H54 (cell line): ENCODE measurements at regions not wholly inside any gene's neighbourhood (a gene's known extent, or its start where the extent isn't known, plus 50 kb on each side); places are given as distances from the start of the nearest gene placed in this dataset.

Source experiments
- DNase-seq: peaks from one replicate; pipeline ENCODE4 v3.0.0; 2011; ENCODE audit warnings: low spot score, mixed read lengths; ENCODE audit not compliant: insufficient read length
- FAIRE-seq: peaks from 3 replicates; lab custom pipeline; 2011; peaks lifted over from hg19 to GRCh38; lab: Jason Lieb, UNC
- POLR2A ChIP-seq: IDR thresholded peaks from 2 replicates; pipeline ENCODE4 v1.6.1; 2011; ENCODE audit warnings: low read depth, mild to moderate bottlenecking, low read length

DNA sequence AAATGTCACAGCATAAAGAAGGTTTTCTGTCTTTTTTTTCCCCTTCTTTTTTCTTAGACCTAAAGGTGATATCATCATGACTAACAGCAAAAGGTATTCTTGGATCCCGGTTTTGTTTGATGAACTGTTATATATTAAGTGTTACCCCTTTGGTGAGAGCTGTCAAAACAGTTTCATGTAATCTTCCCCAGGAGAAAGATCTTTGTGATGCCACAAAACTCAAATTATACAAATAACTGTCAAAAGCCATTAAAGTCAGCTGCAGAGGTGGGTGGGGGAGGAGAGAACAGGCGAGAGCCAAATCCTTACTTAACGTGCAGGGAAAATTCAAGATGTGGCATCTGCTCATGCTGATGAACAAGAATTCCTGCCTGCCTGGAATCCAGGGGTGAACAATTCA lies 258.2 kb downstream of the BMP7 start:
- FAIRE-seq (no peak), DNase-seq (no peak)

DNA sequence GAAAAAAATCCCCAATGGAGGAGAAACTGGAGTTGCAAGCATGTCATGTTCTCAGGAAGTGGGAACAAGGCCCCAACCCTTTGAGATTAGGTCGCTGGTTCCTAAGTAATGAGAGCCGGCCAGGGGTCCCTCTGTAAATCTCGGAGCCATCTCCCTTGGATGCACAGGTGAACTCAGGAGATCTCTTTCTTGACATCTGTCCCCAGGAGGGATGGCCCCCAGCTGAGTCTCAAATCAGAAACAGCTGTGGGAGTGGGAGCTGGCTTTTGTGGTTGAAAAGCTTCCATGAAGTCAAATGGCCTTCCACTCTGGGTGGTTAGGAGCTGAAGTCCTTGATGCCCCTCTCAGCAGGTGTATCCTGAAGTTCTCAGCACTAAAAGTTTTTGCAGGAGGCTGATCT lies 257.1 kb downstream of the BMP7 start:
- FAIRE-seq = no peak
- no peak for TF ChIP-seq POLR2A
- no peak for DNase-seq

More for the DNA sequence above, 258.2 kb downstream of the BMP7 start:
- no peak for TF ChIP-seq POLR2A

DNA sequence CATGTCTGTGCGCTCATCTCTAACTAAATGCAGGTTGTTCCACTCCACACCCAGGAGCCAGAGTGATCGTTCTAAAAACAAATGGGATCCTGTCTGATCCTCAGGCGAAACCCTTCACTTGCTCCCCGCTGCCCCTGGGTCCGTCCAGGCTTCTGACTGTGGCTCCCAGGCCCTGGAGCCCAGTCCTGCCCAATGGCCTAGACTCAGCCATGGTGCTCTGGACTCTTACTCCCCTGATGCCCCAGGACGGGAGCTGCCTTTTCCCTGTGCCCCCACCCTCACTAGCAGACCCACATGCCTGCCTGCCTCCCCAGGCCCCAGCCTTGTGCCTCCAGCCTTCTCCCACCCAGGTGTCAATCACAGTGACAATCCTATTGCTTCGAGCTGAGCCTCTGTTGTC lies 256.7 kb downstream of the BMP7 start:
- DNase-seq = no peak
- FAIRE-seq = no peak
- no peak for TF ChIP-seq POLR2A

DNA sequence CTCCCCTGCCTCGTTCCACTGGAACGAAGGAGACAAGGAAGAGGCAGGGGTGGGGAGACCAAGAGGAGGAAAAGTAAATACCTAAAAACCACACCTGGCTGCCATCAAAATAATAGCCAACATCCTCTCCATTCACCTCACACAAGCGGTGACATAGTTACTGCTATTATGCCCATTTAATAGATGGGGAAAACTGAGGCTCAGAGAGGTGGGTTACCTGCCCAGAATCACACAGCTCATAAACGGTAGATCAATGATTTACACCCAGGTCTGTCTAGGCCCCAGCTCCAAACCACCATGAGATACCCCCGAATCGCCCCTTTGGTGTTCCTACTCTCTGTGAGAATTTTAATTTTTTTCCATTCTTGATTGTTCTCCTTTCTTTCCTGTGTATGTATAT lies 253.8 kb downstream of the BMP7 start:
- no peak for TF ChIP-seq POLR2A
- no peak for DNase-seq
- FAIRE-seq = no peak

DNA sequence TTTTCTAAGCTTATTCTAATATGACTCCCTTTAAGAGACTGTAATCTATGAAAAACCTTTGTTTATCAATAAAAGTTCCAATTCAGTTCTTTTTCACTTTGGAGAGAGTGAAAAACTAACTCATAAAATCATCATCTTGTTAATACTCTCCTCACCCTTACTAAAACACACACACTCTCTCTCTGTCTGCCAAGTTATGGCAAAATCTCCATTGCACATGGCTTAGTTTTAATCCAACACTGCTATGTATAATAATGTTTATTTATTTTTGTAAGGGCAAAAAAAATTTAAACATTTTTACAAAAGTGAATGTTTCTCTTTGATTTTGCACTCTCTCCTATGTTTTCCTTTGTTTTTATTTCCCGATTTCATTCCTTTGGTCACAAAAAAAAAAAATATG lies 253.2 kb downstream of the BMP7 start:
- TF ChIP-seq POLR2A = no peak
- FAIRE-seq = no peak
- no peak for DNase-seq

DNA sequence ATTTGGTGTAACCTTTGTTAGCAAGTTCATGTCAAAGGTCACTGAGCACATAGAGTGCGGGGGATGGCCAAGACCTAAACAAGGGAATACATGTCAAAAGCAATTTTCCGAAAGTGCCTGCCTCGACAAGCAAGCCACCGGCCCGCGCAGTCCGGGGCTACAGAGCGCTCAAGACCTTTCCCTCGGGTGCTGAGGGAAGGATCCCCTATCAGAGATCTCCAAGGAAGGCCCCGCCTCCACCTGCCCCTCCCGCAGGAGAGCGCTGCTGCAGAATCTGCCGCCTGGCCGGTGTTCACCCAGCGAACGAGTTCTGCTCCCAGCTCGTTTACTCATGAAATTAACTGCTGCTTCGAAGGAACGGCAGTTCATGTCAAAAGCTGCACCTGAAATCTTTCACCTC lies 252.7 kb downstream of the BMP7 start:
- DNase-seq (no peak), FAIRE-seq (no peak)
- TF ChIP-seq POLR2A = no peak

DNA sequence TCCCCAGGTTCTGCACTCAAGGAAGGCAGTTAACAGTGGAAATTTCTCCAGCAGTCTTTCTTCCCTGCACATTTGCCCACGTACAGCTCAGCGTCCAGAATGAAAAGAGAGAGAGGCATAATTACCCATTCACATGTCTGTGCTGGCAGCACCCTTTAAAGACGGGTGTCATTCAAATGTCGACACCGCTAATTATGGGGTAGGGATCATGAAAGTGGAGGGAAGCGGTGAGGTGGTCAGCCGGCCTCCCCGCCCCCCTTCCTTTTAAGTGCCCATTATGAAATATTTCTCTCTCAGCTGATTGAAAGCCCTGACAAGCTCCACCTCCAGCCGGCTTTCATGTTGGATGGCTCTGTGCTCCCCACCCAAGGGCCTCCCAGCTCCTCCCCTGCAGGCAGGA lies 246.1 kb downstream of the BMP7 start:
- FAIRE-seq (no peak), DNase-seq (no peak)
- no peak for TF ChIP-seq POLR2A

DNA sequence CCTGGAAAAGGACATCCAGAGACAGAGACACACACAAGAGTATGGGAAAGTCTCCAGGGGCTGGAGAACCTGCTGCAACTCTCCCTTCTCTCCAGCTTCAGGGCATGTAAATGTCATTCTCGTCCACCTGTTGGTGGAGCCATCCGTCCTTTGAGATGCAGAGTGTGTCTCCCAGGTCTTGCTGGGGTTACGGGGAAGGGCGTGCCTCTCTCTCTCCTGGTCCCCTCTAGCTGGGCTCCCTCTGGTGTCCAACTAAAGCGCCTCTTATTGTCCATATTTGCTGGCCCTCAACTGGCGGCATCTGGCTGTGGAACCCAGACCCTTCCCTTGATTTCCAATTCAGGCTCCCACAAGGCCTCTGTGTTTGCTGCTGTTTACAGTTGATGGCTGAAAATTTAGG lies 244.1 kb downstream of the BMP7 start:
- DNase-seq = no peak
- no peak for FAIRE-seq
- TF ChIP-seq POLR2A = no peak

DNA sequence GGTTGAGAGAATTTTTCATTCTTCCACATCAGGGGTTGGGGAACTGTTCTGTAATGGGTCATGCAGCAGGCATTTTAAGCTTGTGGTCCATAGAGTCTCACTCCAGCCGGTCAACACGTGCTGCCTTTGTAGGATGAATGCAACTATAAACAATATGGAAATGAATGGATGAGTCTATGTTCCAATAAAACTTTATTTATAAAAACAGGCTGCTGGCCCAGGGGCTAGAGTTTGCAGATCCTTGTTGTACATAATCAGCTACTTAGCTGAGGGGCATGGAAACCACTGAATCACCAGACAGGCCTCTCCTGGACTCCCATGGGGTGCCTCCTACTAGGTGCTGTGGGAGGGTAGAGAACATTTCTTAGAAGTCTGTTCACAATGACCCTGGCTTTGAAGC lies 243.4 kb downstream of the BMP7 start:
- TF ChIP-seq POLR2A = no peak
- DNase-seq (no peak), FAIRE-seq (no peak)

DNA sequence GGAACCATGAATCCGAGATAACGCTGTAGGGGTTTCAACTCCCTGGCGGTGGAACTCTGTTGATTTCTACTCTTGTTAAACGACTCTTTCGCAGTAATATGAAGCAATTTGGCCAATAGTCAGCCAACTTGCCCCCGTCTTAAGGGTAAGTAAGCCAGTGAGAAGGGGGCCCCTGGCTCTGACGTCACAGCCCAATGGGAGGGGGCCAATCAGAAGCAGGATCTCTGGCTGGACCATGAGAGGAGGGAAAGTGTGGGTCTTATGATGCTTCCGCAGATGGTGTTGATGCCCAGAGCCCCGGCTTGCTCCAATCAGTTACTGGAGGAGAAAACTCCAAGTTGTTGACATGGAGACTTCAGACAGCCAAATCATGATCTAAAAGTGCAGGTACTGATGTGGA lies 242.4 kb downstream of the BMP7 start:
- no peak for DNase-seq
- TF ChIP-seq POLR2A = no peak
- FAIRE-seq = no peak

DNA sequence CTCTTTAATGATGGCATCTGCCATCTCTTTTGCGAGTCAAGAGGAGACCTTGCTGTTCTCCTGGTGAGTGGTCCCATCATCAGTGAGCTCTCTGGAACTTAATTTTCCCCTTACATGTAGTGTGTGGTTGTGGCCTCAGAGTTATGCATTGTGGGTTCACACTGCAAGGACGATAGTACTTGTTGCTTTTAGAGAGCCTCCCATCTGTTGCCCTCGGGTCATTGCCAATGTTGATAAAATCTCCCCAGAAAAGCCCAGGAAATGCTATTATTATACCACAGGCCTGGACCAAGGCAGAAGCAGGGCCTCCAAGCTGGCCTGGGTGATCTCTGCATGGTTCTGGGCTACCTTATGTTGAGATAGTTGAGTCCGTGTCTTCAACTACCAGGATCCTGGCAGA lies 241.6 kb downstream of the BMP7 start:
- no peak for DNase-seq
- FAIRE-seq = no peak
- TF ChIP-seq POLR2A = no peak

DNA sequence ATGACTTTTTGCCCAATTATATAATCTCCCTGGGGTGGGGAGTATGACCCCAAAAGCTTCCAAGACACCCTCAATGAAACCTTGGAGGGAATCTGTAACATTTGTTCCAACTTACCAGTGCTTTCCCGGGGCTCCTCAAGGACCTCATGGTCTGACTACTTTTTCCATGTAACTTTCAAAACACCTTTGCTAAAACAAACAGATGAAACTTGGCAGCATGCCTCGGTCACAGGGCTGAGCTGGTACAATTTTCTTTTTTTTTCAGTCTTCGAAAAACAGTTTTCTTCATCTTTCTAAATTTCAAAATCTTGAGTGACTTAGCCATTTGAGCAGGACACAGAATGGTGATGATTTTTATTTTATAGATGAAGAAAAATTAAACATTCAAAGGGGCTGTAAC lies 241.2 kb downstream of the BMP7 start:
- no peak for TF ChIP-seq POLR2A
- no peak for FAIRE-seq
- DNase-seq = no peak

DNA sequence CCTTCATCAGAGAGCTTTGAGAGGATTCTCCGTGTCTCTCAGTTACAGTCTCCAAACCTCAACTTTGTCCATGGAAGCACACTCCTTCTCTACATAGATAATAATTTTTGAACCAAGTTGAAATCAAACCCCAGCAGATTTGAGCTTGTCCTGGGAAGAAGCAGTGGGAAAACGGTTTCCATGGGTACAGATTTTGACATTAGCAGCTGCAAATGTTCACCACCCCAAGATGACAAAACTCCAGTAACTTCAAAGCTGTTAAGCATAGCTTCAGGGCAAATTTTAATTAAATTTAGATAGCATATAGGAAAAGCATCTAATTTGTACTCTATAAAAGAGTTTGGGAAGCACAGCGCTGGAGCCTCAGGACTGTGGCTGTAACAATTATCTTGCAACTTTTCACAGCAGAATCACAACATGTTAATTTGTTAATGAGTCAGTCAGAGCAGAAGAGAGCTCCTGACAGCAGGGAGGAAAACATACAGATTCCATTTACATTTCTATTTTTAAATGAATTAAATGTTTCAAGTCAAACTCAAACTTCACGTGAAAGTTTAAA lies 240.7 kb downstream of the BMP7 start:
- no peak for DNase-seq
- FAIRE-seq = no peak
- TF ChIP-seq POLR2A = no peak

DNA sequence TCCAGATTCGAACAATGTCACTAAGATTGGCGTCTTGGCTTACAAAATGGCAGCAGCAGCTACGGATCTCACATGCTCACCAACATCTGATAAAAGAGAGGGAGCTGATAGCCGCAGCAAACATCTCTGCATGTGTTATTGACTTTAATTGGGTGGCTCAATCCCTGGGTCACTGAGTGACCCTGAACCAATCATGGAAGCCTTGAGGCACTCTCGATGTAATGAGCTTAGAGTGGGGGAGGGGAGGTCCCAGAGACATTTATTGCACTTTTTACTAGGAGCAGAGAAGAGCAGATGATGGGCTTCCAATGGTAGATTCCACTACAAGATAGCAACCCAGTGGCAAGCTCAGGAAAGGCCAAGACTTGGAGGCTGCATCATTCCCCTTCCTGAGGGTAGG lies 238.7 kb downstream of the BMP7 start:
- no peak for FAIRE-seq
- no peak for DNase-seq
- no peak for TF ChIP-seq POLR2A

DNA sequence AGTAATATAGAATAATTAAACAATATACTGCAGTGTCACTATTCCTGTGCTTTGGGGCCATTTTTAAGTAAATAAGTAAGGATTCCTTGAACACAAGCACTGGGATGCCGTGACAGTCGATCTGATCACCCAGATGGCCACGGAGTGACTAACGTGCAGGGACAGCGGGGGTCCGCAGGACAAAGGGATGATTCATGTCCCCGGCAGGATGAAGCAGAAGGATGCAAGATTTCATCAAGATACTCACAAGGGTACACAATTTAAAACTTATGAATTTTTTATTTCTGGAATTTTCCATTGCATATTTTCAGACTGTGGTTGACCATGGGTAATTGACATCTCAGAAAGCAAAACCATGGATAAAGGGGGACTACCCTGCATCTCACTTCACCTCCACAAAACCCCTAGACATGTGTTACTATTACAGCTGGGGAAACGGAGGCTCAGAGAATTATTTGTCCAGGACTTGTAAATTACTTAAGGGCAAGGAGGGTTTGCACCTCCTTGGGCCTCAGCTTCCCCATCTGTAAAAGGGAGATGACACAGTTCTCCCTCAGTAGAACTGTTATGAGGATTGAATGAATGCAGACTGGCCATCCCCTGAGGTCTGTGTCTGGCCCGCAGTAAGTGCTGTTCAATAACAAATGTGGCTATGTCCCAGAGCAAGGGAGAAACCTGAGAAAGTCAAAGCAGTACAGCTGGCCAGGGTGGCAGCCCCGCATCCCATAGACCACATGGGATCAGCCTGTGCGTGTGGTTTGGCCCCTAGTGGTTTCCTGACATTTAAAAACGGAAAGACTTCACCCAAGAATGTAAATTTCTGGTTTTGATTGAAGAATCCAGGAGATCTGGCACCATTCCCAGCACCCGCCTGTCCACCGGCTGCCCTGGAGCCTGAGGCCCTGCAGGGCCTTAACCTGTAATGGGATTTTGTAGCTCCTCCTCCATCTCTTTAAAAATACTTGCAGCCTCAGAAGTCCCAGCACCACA lies 235.5 kb downstream of the BMP7 start:
- DNase-seq (peak; percentile 43), FAIRE-seq (no peak)
- TF ChIP-seq POLR2A = no peak
